HCT116 (cell line): ENCODE measurements at regions not wholly inside any gene's neighbourhood (a gene's known extent, or its start where the extent isn't known, plus 50 kb on each side); places are given as distances from the start of the nearest gene placed in this dataset.

Experiments used
- ATAC-seq: fragments of 200-7000 bp; cut with Tn5 transposase; 2 replicates; pipeline ENCODE4 v1.9.1; 2020; ENCODE audit warnings: mild to moderate bottlenecking, moderate library complexity
- BruUV-seq: library from RNA; stranded (reverse); fragments of 400-500 nt; replicated peaks from 2 replicates; lab custom pipeline; 2021; lab: Mats Ljungman, UMichigan
- CTCF ChIA-PET: fragments of 300-600 bp; sonication (Branson Sonifier 250); formaldehyde crosslinking; loops from one replicate; lab custom pipeline; 2021; ENCODE audit warnings: antibody characterized with exemption; lab: Charles Lee
- POLR2A ChIA-PET: fragments of 300-600, 350-600 bp; sonication (Branson Sonifier 250); formaldehyde crosslinking; loops from one replicate; lab custom pipeline; 2021; ENCODE audit warnings: antibody characterized with exemption; lab: Charles Lee
- RAD21 ChIA-PET, 2 experiments: fragments of 300-600 bp; sonication (Branson Sonifier 250); formaldehyde crosslinking; loops; one replicate each; lab custom pipeline; 2023; ENCODE audit warnings: low total read pairs in 2 of 2; ENCODE audit not compliant: uncharacterized antibody in 2 of 2, unreplicated experiment in 2 of 2, low non-redundant PET in 1 of 2; lab: Charles Lee
- DNase-seq: peaks from one replicate; pipeline ENCODE4 v3.0.0-alpha.2; 2010; ENCODE audit warnings: low read depth, low spot score
- H2AFZ ChIP-seq: fragments of 200-600 bp; shearing (Covaris generic), sonication (generic); 2 replicates; pipeline ENCODE4 v1.6.1; 2017; ENCODE audit warnings: low read depth, mixed run types, mixed read lengths, antibody characterized with exemption, low read length; ENCODE audit not compliant: poor library complexity, severe bottlenecking
- H3K27ac ChIP-seq: 2 replicates; pipeline ENCODE4 v1.5.1; 2012; ENCODE audit warnings: low read depth, low read length
- H3K27me3 ChIP-seq: fragments of 200-600 bp; sonication (generic); 2 replicates; pipeline ENCODE4 v1.6.1; 2016; ENCODE audit warnings: mixed run types, low read length, mixed read lengths; ENCODE audit not compliant: insufficient read depth
- H3K36me3 ChIP-seq, 2 experiments: fragments of 200-500 bp in 1 of 2; fragments of 200-600 bp in 1 of 2; sonication (Bioruptor generic) in 1 of 2; sonication (generic) in 1 of 2; 2 replicates each; pipeline versions ENCODE4 v1.5.1 to v1.6.1; 2014 to 2016; ENCODE audit warnings: low read length in 2 of 2, inconsistent platforms in 1 of 2, mixed read lengths in 1 of 2, mixed run types in 1 of 2; ENCODE audit not compliant: insufficient read depth in 2 of 2, control insufficient read depth in 1 of 2
- H3K4me1 ChIP-seq, 2 experiments: fragments of 200-600 bp in 1 of 2; sonication (generic) in 1 of 2; 2 replicates each; pipeline versions ENCODE4 v1.5.1 to v1.6.1; 2012 to 2017; ENCODE audit warnings: low read length in 2 of 2, inconsistent platforms in 1 of 2, mild to moderate bottlenecking in 1 of 2, mixed read lengths in 1 of 2, mixed run types in 1 of 2, moderate library complexity in 1 of 2; ENCODE audit not compliant: insufficient read depth in 2 of 2, control insufficient read depth in 1 of 2
- H3K4me2 ChIP-seq: fragments of 200-600 bp; sonication (generic); 2 replicates; pipeline ENCODE4 v1.6.1; 2017; ENCODE audit warnings: mixed run types, low read length, mixed read lengths
- H3K4me3 ChIP-seq, 2 experiments: fragments of 200-600 bp in 1 of 2; sonication (generic) in 1 of 2; replicated peaks in 1 of 2; 2 replicates each; pipeline ENCODE4 v1.5.1; 2011 to 2016; ENCODE audit warnings: low read length in 2 of 2, control low read depth in 1 of 2, low read depth in 1 of 2, mild to moderate bottlenecking in 1 of 2, mixed read lengths in 1 of 2, mixed run types in 1 of 2
- H3K79me2 ChIP-seq: fragments of 200-600 bp; sonication (generic); 2 replicates; pipeline ENCODE4 v1.6.1; 2017; ENCODE audit warnings: mild to moderate bottlenecking, mixed run types, low read length, moderate library complexity, mixed read lengths; ENCODE audit not compliant: insufficient read depth
- H3K9ac ChIP-seq: fragments of 200-600 bp; sonication (generic); 2 replicates; pipeline ENCODE4 v1.6.1; 2016; ENCODE audit warnings: low read length, mixed read lengths
- H3K9me2 ChIP-seq: fragments of 200-600 bp; sonication (generic), shearing (Covaris generic); 2 replicates; pipeline ENCODE4 v1.6.1; 2017; ENCODE audit warnings: mixed run types, mild to moderate bottlenecking, moderate library complexity; ENCODE audit not compliant: insufficient read depth
- H3K9me3 ChIP-seq, 2 experiments: fragments of 200-500 bp in 1 of 2; fragments of 200-600 bp in 1 of 2; sonication (Bioruptor generic) in 1 of 2; sonication (generic) in 1 of 2; 2 replicates each; pipeline ENCODE4 v1.6.1; 2014 to 2017; ENCODE audit warnings: low read length in 2 of 2, mixed read lengths in 2 of 2, inconsistent platforms in 1 of 2, low read depth in 1 of 2, mild to moderate bottlenecking in 1 of 2, mixed run types in 1 of 2, moderate library complexity in 1 of 2; ENCODE audit not compliant: control insufficient read depth in 1 of 2, insufficient read depth in 1 of 2
- H4K20me1 ChIP-seq: fragments of 200-600 bp; sonication (generic), shearing (Covaris generic); 2 replicates; pipeline ENCODE4 v1.6.1; 2017; ENCODE audit warnings: mixed run types, mild to moderate bottlenecking, moderate library complexity; ENCODE audit not compliant: insufficient read depth
- CBX3 ChIP-seq: IDR thresholded peaks from 2 replicates; pipeline ENCODE4 v1.6.1; 2012; ENCODE audit warnings: low read depth
- CEBPB ChIP-seq: IDR thresholded peaks from 2 replicates; pipeline ENCODE4 v1.6.1; 2012; ENCODE audit warnings: low read depth
- EGR1 ChIP-seq: IDR thresholded peaks from 2 replicates; pipeline ENCODE4 v1.6.1; 2012; ENCODE audit warnings: low read depth
- EZH2 ChIP-seq: fragments of 200-600 bp; sonication (generic); IDR thresholded peaks from 2 replicates; pipeline ENCODE4 v1.6.1; 2017; ENCODE audit warnings: antibody characterized with exemption, mixed run types
- EZH2phosphoT487 ChIP-seq: fragments of 200-600 bp; IDR thresholded peaks from 2 replicates; pipeline ENCODE4 v1.6.1; 2018; ENCODE audit warnings: antibody characterized with exemption, borderline replicate concordance
- JUND ChIP-seq: IDR thresholded peaks from 2 replicates; pipeline ENCODE4 v1.6.1; 2012
- POLR2A ChIP-seq: IDR thresholded peaks from 2 replicates; pipeline ENCODE4 v1.7.0; 2011; ENCODE audit warnings: borderline replicate concordance; ENCODE audit not compliant: insufficient read depth, insufficient read length; ENCODE audit errors: extremely low read depth
- POLR2AphosphoS5 ChIP-seq: IDR thresholded peaks from 2 replicates; pipeline ENCODE4 v1.6.1; 2011; ENCODE audit warnings: mild to moderate bottlenecking, low read depth, low read length, moderate library complexity
- RAD21 ChIP-seq: IDR thresholded peaks from 2 replicates; pipeline ENCODE4 v1.6.1; 2012; ENCODE audit warnings: low read depth, mild to moderate bottlenecking
- YY1 ChIP-seq: IDR thresholded peaks from 2 replicates; pipeline ENCODE4 v1.6.1; 2011; ENCODE audit warnings: low read length, low read depth, moderate library complexity, mild to moderate bottlenecking; ENCODE audit not compliant: insufficient replicate concordance; ENCODE audit errors: extremely low read depth
- ZFX ChIP-seq: fragments of 450-650 bp; IDR thresholded peaks from 2 replicates; pipeline ENCODE4 v1.6.1; 2017
- ZNF274 ChIP-seq: fragments of 200-500 bp; sonication (Bioruptor generic); IDR thresholded peaks from 2 replicates; pipeline ENCODE4 v1.6.1; 2014; ENCODE audit warnings: mild to moderate bottlenecking, low read depth, low read length, inconsistent platforms
- intact Hi-C: fragments of 100-400 bp; cut with micrococcal nuclease; formaldehyde crosslinking; loops from 2 replicates; pipeline ENCODE4 v1.10.0; 2022
- TF ChIP-seq, protein P1 (sequence below): IDR thresholded peaks from 2 replicates; pipeline ENCODE4 v1.6.1; 2012; ENCODE audit warnings: low read depth
- TF ChIP-seq, protein P2 (sequence below), 3 experiments: fragments of 200-600 bp in 1 of 3; sonication (generic) in 1 of 3; IDR thresholded peaks in 2 of 3; conservative IDR thresholded peaks in 1 of 3; 2 replicates each; pipeline ENCODE4 v1.5.1; 2012 to 2017; ENCODE audit warnings: low read depth in 2 of 3, low read length in 2 of 3, antibody characterized with exemption in 1 of 3, borderline replicate concordance in 1 of 3, control low read depth in 1 of 3, mild to moderate bottlenecking in 1 of 3, mixed read lengths in 1 of 3, mixed run types in 1 of 3, moderate library complexity in 1 of 3; ENCODE audit not compliant: insufficient read depth in 1 of 3
- TF ChIP-seq, protein P3 (sequence below): IDR thresholded peaks from 2 replicates; pipeline ENCODE4 v1.6.1; 2011; ENCODE audit warnings: mild to moderate bottlenecking, low read length, moderate library complexity; ENCODE audit not compliant: insufficient replicate concordance; ENCODE audit errors: extremely low read depth

DNA sequence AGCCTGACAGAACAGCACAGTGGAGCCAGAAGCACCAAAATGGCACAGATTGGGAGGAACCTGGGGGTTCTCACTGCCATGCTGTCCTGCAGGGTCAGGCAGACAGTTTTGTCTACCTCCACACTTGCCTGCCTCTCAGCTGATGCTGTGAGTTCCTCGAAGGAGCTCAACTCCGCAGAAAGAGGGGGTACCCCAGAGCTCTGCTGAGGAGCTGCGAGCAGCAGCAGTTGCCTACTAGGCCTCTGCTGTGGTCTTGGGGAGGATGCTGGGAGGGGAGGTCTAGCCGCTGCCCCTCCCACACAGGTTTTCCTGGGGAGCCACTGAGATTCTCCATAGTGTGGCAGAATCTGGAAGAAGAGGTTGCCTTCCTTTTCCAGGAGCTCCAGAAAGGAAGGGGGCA lies 192.5 kb downstream of the FOXD2 start:
- intact Hi-C loops: no loop called here
- no peak for ATAC-seq
- POLR2A ChIA-PET: no interaction called here

More for the DNA sequence above, 192.5 kb downstream of the FOXD2 start:
- DNase-seq: no peak
- CTCF ChIA-PET: no interaction called here
- no peak for TF ChIP-seq JUND
- no peak for TF ChIP-seq CBX3
- TF ChIP-seq, protein P1, sequence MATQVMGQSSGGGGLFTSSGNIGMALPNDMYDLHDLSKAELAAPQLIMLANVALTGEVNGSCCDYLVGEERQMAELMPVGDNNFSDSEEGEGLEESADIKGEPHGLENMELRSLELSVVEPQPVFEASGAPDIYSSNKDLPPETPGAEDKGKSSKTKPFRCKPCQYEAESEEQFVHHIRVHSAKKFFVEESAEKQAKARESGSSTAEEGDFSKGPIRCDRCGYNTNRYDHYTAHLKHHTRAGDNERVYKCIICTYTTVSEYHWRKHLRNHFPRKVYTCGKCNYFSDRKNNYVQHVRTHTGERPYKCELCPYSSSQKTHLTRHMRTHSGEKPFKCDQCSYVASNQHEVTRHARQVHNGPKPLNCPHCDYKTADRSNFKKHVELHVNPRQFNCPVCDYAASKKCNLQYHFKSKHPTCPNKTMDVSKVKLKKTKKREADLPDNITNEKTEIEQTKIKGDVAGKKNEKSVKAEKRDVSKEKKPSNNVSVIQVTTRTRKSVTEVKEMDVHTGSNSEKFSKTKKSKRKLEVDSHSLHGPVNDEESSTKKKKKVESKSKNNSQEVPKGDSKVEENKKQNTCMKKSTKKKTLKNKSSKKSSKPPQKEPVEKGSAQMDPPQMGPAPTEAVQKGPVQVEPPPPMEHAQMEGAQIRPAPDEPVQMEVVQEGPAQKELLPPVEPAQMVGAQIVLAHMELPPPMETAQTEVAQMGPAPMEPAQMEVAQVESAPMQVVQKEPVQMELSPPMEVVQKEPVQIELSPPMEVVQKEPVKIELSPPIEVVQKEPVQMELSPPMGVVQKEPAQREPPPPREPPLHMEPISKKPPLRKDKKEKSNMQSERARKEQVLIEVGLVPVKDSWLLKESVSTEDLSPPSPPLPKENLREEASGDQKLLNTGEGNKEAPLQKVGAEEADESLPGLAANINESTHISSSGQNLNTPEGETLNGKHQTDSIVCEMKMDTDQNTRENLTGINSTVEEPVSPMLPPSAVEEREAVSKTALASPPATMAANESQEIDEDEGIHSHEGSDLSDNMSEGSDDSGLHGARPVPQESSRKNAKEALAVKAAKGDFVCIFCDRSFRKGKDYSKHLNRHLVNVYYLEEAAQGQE: no peak
- no peak for TF ChIP-seq CEBPB
- TF ChIP-seq RAD21: no peak
- no peak for TF ChIP-seq ZNF274
- TF ChIP-seq EGR1: no peak
- TF ChIP-seq POLR2A: no peak
- TF ChIP-seq EZH2phosphoT487: no peak
- TF ChIP-seq, protein P2, sequence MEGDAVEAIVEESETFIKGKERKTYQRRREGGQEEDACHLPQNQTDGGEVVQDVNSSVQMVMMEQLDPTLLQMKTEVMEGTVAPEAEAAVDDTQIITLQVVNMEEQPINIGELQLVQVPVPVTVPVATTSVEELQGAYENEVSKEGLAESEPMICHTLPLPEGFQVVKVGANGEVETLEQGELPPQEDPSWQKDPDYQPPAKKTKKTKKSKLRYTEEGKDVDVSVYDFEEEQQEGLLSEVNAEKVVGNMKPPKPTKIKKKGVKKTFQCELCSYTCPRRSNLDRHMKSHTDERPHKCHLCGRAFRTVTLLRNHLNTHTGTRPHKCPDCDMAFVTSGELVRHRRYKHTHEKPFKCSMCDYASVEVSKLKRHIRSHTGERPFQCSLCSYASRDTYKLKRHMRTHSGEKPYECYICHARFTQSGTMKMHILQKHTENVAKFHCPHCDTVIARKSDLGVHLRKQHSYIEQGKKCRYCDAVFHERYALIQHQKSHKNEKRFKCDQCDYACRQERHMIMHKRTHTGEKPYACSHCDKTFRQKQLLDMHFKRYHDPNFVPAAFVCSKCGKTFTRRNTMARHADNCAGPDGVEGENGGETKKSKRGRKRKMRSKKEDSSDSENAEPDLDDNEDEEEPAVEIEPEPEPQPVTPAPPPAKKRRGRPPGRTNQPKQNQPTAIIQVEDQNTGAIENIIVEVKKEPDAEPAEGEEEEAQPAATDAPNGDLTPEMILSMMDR (IDR thresholded peaks at IDR 0.05 in 2 of 3, conservative IDR thresholded peaks at IDR 0.05 in 1 of 3; ENCODE audit: borderline replicate concordance in 1 of 3, insufficient read depth in 1 of 3, low read depth in 2 of 3, low read length in 2 of 3): no peak
- TF ChIP-seq YY1: no peak
- TF ChIP-seq ZFX: no peak
- TF ChIP-seq, protein P3, sequence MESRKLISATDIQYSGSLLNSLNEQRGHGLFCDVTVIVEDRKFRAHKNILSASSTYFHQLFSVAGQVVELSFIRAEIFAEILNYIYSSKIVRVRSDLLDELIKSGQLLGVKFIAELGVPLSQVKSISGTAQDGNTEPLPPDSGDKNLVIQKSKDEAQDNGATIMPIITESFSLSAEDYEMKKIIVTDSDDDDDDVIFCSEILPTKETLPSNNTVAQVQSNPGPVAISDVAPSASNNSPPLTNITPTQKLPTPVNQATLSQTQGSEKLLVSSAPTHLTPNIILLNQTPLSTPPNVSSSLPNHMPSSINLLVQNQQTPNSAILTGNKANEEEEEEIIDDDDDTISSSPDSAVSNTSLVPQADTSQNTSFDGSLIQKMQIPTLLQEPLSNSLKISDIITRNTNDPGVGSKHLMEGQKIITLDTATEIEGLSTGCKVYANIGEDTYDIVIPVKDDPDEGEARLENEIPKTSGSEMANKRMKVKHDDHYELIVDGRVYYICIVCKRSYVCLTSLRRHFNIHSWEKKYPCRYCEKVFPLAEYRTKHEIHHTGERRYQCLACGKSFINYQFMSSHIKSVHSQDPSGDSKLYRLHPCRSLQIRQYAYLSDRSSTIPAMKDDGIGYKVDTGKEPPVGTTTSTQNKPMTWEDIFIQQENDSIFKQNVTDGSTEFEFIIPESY: no peak
- TF ChIP-seq POLR2AphosphoS5: no peak
- TF ChIP-seq EZH2: no peak
- Histone ChIP-seq H3K4me1 (no peaks in the 10 kb centered on the region), H3K9me2 (no peaks in the 10 kb centered on the region), H3K9ac (no peak overlapping the region), H3K27me3 (peaks cover 4% of the 10 kb centered on the region; the same call in 1 of the 2 replicates), H3K4me2 (no peak overlapping the region), H3K27ac (no peak overlapping the region), H2AFZ (no peak overlapping the region), H3K4me3 (no peak overlapping the region), H3K36me3 (no peaks in the 10 kb centered on the region), H3K79me2 (no peaks in the 10 kb centered on the region), H4K20me1 (no peaks in the 10 kb centered on the region), H3K9me3 (no peaks in the 10 kb centered on the region)
- BruUV-seq: no TSS peak
- RAD21 ChIA-PET: no interaction called here
